H1 (cell line): ENCODE measurements at regions not wholly inside any gene's neighbourhood (a gene's known extent, or its start where the extent isn't known, plus 50 kb on each side); places are given as distances from the start of the nearest gene placed in this dataset.

Experiments used
- CTBP2 ChIP-seq: IDR thresholded peaks from 2 replicates; pipeline ENCODE4 v1.7.0; 2011; ENCODE audit warnings: borderline replicate concordance, mild to moderate bottlenecking, moderate library complexity, mixed read lengths, low read length; ENCODE audit not compliant: insufficient read depth, insufficient read length
- EZH2 ChIP-seq: fragments of 200-600 bp; sonication (generic); IDR thresholded peaks from 2 replicates; pipeline ENCODE4 v1.7.1; 2012; ENCODE audit warnings: low read depth, mild to moderate bottlenecking, moderate library complexity, low read length, inconsistent platforms; ENCODE audit not compliant: severe bottlenecking
- RAD21 ChIP-seq, 2 experiments: IDR thresholded peaks in 1 of 2; conservative IDR thresholded peaks in 1 of 2; 2 replicates each; pipeline ENCODE4 v1.6.1; 2011; ENCODE audit warnings: low read depth in 2 of 2, low read length in 2 of 2, improper control_type of control experiment in 1 of 2, inconsistent platforms in 1 of 2, mild to moderate bottlenecking in 1 of 2, moderate library complexity in 1 of 2
- SIX5 ChIP-seq: IDR thresholded peaks from 2 replicates; pipeline ENCODE4 v1.6.1; 2011; ENCODE audit warnings: mild to moderate bottlenecking, low read depth, low read length
- TEAD4 ChIP-seq: IDR thresholded peaks from 2 replicates; pipeline ENCODE4 v1.6.1; 2012; ENCODE audit warnings: low read depth, low read length, inconsistent platforms, mixed read lengths
- TF ChIP-seq, protein P1 (sequence below): fragments of 300-600 bp; sonication (generic); IDR thresholded peaks from 2 replicates; pipeline ENCODE4 v1.7.1; 2012; ENCODE audit warnings: low read length, moderate library complexity, mild to moderate bottlenecking, inconsistent platforms; ENCODE audit not compliant: insufficient replicate concordance
- TF ChIP-seq, protein P2 (sequence below), 3 experiments: IDR thresholded peaks; 1 replicate in 2 of 3; 2 replicates in 1 of 3; pipeline versions ENCODE4 v1.5.1 to v1.6.1; 2011; ENCODE audit warnings: low read length in 3 of 3, mild to moderate bottlenecking in 3 of 3, inconsistent platforms in 2 of 3, low read depth in 1 of 3, moderate library complexity in 1 of 3; ENCODE audit not compliant: insufficient read depth in 1 of 3; ENCODE audit errors: control extremely low read depth in 1 of 3

DNA sequence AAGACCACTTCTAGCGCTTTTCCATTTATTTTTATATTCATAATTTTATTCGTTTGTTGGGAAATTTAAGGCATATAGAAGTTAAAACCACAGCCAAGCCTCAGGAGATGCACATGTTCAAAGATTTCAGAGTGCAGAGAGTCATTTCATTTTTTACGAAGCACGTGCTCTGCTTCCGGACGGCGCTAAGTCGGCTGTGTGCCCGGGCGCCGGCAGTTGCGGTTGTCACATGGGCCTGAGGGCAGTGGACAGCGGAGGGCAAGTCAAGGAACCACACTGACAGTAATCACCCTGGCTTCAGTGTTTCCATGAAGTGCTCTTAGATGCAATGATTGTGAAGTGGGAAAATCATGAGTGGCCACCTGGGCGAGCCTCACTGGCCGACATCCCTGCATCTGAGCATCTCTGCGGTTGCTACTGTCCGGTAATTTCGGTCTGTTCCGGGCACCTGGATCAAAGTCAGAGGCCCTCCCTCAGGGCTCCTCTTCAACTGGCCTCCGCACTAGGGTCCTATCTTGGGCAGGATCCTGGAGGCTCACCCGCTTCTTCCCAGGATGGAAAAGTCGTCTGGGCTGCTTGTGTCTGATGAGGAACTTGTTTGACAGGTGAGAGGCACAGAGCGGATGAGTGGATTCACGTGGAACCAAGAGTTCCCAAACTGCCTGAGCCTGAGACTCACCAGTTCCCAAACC, 90.8 kb downstream of the DACT2 start (continued):
- TF ChIP-seq, protein P1, sequence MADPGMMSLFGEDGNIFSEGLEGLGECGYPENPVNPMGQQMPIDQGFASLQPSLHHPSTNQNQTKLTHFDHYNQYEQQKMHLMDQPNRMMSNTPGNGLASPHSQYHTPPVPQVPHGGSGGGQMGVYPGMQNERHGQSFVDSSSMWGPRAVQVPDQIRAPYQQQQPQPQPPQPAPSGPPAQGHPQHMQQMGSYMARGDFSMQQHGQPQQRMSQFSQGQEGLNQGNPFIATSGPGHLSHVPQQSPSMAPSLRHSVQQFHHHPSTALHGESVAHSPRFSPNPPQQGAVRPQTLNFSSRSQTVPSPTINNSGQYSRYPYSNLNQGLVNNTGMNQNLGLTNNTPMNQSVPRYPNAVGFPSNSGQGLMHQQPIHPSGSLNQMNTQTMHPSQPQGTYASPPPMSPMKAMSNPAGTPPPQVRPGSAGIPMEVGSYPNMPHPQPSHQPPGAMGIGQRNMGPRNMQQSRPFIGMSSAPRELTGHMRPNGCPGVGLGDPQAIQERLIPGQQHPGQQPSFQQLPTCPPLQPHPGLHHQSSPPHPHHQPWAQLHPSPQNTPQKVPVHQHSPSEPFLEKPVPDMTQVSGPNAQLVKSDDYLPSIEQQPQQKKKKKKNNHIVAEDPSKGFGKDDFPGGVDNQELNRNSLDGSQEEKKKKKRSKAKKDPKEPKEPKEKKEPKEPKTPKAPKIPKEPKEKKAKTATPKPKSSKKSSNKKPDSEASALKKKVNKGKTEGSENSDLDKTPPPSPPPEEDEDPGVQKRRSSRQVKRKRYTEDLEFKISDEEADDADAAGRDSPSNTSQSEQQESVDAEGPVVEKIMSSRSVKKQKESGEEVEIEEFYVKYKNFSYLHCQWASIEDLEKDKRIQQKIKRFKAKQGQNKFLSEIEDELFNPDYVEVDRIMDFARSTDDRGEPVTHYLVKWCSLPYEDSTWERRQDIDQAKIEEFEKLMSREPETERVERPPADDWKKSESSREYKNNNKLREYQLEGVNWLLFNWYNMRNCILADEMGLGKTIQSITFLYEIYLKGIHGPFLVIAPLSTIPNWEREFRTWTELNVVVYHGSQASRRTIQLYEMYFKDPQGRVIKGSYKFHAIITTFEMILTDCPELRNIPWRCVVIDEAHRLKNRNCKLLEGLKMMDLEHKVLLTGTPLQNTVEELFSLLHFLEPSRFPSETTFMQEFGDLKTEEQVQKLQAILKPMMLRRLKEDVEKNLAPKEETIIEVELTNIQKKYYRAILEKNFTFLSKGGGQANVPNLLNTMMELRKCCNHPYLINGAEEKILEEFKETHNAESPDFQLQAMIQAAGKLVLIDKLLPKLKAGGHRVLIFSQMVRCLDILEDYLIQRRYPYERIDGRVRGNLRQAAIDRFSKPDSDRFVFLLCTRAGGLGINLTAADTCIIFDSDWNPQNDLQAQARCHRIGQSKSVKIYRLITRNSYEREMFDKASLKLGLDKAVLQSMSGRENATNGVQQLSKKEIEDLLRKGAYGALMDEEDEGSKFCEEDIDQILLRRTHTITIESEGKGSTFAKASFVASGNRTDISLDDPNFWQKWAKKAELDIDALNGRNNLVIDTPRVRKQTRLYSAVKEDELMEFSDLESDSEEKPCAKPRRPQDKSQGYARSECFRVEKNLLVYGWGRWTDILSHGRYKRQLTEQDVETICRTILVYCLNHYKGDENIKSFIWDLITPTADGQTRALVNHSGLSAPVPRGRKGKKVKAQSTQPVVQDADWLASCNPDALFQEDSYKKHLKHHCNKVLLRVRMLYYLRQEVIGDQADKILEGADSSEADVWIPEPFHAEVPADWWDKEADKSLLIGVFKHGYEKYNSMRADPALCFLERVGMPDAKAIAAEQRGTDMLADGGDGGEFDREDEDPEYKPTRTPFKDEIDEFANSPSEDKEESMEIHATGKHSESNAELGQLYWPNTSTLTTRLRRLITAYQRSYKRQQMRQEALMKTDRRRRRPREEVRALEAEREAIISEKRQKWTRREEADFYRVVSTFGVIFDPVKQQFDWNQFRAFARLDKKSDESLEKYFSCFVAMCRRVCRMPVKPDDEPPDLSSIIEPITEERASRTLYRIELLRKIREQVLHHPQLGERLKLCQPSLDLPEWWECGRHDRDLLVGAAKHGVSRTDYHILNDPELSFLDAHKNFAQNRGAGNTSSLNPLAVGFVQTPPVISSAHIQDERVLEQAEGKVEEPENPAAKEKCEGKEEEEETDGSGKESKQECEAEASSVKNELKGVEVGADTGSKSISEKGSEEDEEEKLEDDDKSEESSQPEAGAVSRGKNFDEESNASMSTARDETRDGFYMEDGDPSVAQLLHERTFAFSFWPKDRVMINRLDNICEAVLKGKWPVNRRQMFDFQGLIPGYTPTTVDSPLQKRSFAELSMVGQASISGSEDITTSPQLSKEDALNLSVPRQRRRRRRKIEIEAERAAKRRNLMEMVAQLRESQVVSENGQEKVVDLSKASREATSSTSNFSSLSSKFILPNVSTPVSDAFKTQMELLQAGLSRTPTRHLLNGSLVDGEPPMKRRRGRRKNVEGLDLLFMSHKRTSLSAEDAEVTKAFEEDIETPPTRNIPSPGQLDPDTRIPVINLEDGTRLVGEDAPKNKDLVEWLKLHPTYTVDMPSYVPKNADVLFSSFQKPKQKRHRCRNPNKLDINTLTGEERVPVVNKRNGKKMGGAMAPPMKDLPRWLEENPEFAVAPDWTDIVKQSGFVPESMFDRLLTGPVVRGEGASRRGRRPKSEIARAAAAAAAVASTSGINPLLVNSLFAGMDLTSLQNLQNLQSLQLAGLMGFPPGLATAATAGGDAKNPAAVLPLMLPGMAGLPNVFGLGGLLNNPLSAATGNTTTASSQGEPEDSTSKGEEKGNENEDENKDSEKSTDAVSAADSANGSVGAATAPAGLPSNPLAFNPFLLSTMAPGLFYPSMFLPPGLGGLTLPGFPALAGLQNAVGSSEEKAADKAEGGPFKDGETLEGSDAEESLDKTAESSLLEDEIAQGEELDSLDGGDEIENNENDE = no peak
- TF ChIP-seq RAD21 (IDR thresholded peaks at IDR 0.05 in 1 of 2, conservative IDR thresholded peaks at IDR 0.05 in 1 of 2; ENCODE audit: low read depth in 2 of 2, low read length in 2 of 2) = no peak
- TF ChIP-seq EZH2 = no peak
- no peak for TF ChIP-seq CTBP2
- TF ChIP-seq, protein P2, sequence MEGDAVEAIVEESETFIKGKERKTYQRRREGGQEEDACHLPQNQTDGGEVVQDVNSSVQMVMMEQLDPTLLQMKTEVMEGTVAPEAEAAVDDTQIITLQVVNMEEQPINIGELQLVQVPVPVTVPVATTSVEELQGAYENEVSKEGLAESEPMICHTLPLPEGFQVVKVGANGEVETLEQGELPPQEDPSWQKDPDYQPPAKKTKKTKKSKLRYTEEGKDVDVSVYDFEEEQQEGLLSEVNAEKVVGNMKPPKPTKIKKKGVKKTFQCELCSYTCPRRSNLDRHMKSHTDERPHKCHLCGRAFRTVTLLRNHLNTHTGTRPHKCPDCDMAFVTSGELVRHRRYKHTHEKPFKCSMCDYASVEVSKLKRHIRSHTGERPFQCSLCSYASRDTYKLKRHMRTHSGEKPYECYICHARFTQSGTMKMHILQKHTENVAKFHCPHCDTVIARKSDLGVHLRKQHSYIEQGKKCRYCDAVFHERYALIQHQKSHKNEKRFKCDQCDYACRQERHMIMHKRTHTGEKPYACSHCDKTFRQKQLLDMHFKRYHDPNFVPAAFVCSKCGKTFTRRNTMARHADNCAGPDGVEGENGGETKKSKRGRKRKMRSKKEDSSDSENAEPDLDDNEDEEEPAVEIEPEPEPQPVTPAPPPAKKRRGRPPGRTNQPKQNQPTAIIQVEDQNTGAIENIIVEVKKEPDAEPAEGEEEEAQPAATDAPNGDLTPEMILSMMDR (IDR thresholded peaks at IDR 0.05; ENCODE audit: control extremely low read depth in 1 of 3, insufficient read depth in 1 of 3, low read depth in 1 of 3, low read length in 3 of 3) = no peak
- TF ChIP-seq TEAD4 = no peak
- TF ChIP-seq SIX5 = no peak
